ENCODE measurements at regions not wholly inside any gene's neighbourhood (a gene's known extent, or its start where the extent isn't known, plus 50 kb on each side); places are given as distances from the start of the nearest gene placed in this dataset.

- DNase-seq (ENCODE audit: extremely low read depth, low read depth) = no peak
- TF ChIP-seq, protein P1, sequence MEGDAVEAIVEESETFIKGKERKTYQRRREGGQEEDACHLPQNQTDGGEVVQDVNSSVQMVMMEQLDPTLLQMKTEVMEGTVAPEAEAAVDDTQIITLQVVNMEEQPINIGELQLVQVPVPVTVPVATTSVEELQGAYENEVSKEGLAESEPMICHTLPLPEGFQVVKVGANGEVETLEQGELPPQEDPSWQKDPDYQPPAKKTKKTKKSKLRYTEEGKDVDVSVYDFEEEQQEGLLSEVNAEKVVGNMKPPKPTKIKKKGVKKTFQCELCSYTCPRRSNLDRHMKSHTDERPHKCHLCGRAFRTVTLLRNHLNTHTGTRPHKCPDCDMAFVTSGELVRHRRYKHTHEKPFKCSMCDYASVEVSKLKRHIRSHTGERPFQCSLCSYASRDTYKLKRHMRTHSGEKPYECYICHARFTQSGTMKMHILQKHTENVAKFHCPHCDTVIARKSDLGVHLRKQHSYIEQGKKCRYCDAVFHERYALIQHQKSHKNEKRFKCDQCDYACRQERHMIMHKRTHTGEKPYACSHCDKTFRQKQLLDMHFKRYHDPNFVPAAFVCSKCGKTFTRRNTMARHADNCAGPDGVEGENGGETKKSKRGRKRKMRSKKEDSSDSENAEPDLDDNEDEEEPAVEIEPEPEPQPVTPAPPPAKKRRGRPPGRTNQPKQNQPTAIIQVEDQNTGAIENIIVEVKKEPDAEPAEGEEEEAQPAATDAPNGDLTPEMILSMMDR (IDR thresholded peaks at IDR 0.05; ENCODE audit: low read depth, low read length, missing control alignments) = no peak
- no peak overlapping the region for H3K4me3 ChIP-seq (replicated peaks; ENCODE audit: low read depth, low read length)
Measured at GRCh38 chr5:115396688-115397087, 100.2 kb upstream of the CCDC112 start.

- no peak overlapping the region for H3K4me3 ChIP-seq (replicated peaks; ENCODE audit: low read depth, low read length)
- TF ChIP-seq, protein P1 (IDR thresholded peaks at IDR 0.05; ENCODE audit: low read depth, low read length, missing control alignments) = no peak
- no peak for DNase-seq (ENCODE audit: extremely low read depth, low read depth)
Measured at GRCh38 chr5:115396081-115396480, 99.6 kb upstream of the CCDC112 start.

DNA sequence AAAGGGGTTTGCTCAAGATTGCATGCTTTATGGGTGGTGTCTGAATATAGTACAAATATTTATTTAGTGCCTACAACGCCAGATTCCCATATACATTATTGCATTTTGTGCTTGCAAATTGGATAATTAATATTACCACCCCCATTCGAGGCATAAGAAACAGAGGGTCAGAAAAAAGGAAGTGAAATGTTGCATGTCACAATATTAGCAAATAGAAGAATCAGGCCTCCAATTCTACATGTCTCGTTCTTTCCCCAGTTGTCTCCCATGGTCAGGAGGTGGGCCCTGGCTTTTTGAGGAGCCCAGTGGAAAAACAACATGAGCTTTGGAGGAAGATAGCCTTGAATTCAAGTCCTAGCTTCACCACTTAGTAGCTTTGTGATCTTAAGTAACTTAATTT lies 98.1 kb upstream of the CCDC112 start:
- no peak overlapping the region for H3K4me3 ChIP-seq (replicated peaks; ENCODE audit: low read depth, low read length)
- TF ChIP-seq, protein P1 (IDR thresholded peaks at IDR 0.05; ENCODE audit: low read depth, low read length, missing control alignments) = no peak
- DNase-seq (ENCODE audit: extremely low read depth, low read depth) = no peak

- no peak for DNase-seq (ENCODE audit: extremely low read depth, low read depth)
- TF ChIP-seq, protein P1 (IDR thresholded peaks at IDR 0.05; ENCODE audit: low read depth, low read length, missing control alignments) = no peak
- no peak overlapping the region for H3K4me3 ChIP-seq (replicated peaks; ENCODE audit: low read depth, low read length)
Measured at GRCh38 chr5:115393239-115393638, 96.8 kb upstream of the CCDC112 start.

GRCh38 chr5:115392611-115393010 lies 96.2 kb upstream of the CCDC112 start:
- DNase-seq (ENCODE audit: extremely low read depth, low read depth) = no peak
- H3K4me3 ChIP-seq (replicated peaks; ENCODE audit: low read depth, low read length) = no peak overlapping the region
- TF ChIP-seq, protein P1 (IDR thresholded peaks at IDR 0.05; ENCODE audit: low read depth, low read length, missing control alignments) = no peak

GRCh38 chr5:115391780-115392179 lies 95.3 kb upstream of the CCDC112 start:
- H3K4me3 ChIP-seq (replicated peaks; ENCODE audit: low read depth, low read length) = no peak overlapping the region
- TF ChIP-seq, protein P1 (IDR thresholded peaks at IDR 0.05; ENCODE audit: low read depth, low read length, missing control alignments) = no peak
- no peak for DNase-seq (ENCODE audit: extremely low read depth, low read depth)

DNA sequence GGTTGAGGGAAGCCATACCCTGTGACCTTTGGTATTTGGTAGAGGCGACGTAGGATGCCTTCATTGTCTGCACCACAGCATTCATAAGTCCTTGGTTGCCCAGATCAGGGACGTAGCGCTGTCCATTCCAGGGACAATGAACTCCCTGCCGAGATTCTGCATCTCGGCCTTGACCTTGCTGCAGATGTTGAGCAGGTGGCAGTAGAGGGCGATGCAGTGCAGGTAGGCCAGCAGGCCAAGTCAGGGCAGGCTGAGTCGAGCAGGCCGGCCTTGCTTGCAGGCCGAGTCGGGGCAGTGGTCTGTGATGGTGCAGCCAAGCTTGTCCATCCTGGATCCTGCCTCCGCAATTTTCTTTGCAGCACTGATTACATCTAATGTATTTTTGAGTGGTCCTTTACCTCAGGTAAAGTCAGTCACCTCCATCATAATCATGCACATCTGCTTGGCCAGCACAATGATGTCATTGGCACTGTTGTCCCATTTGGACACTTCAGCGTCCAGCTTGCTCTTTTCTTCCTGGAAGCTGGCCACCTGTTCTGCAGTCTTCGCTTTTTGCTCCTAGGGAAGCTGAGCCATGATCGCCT lies 93.4 kb upstream of the CCDC112 start:
- H3K4me3 ChIP-seq (replicated peaks; ENCODE audit: low read depth, low read length) = no peak overlapping the region

More for the DNA sequence above, 93.4 kb upstream of the CCDC112 start:
- no peak for DNase-seq (ENCODE audit: extremely low read depth, low read depth)
- TF ChIP-seq, protein P1 (IDR thresholded peaks at IDR 0.05; ENCODE audit: low read depth, low read length, missing control alignments) = peak; percentile 2

All from HFF-Myc (cell line).